ENCODE measurements at regions not wholly inside any gene's neighbourhood (a gene's known extent, or its start where the extent isn't known, plus 50 kb on each side); places are given as distances from the start of the nearest gene placed in this dataset.

GRCh38 chr12:74381958-74382357, 155.7 kb upstream of the ATXN7L3B start:
- Histone ChIP-seq H3K4me1 (ENCODE audit: control insufficient read depth in 4 of 4, insufficient read depth in 4 of 4, low read length in 3 of 4) (no peaks in the 10 kb centered on the region), H3K4me3 (ENCODE audit: low read depth in 1 of 3, low read length in 3 of 3) (no peak overlapping the region), H3K27me3 (ENCODE audit: control insufficient read depth in 4 of 4, insufficient read depth in 4 of 4, low read length in 3 of 4) (no peaks in the 10 kb centered on the region), H3K9me3 (ENCODE audit: control insufficient read depth in 4 of 4, low read length in 3 of 4) (peaks cover 0 to 2% (median 0%) of the 10 kb centered on the region in 4 donors), H3K27ac (ENCODE audit: low read depth in 1 of 2, low read length in 2 of 2) (no peak overlapping the region), H3K9ac (ENCODE audit: low read depth in 1 of 2, low read length in 2 of 2) (no peak overlapping the region), H3K36me3 (ENCODE audit: control insufficient read depth in 4 of 4, insufficient read depth in 3 of 4, low read depth in 1 of 4, low read length in 3 of 4) (no peaks in the 10 kb centered on the region)
- DNase-seq (ENCODE audit: low spot score): no peak
- WGBS: 64% methylated on average over 2 of the region's 2 CpGs
- TF ChIP-seq JUND (IDR thresholded peaks at IDR 0.05): no peak
- no peak for TF ChIP-seq HNF4A (conservative IDR thresholded peaks at IDR 0.05)
- no peak for TF ChIP-seq HNF4G (IDR thresholded peaks at IDR 0.05)
- no peak for TF ChIP-seq SP1 (IDR thresholded peaks at IDR 0.05)
- no peak for TF ChIP-seq MAX (IDR thresholded peaks at IDR 0.05)
- no peak for TF ChIP-seq EGR1 (IDR thresholded peaks at IDR 0.05; ENCODE audit: low read depth in 2 of 2)

GRCh38 chr12:74382983-74383382, 154.7 kb upstream of the ATXN7L3B start:
- Histone ChIP-seq H3K9ac (ENCODE audit: low read depth in 1 of 2, low read length in 2 of 2) (no peak overlapping the region), H3K27me3 (ENCODE audit: control insufficient read depth in 4 of 4, insufficient read depth in 4 of 4, low read length in 3 of 4) (no peaks in the 10 kb centered on the region), H3K4me1 (ENCODE audit: control insufficient read depth in 4 of 4, insufficient read depth in 4 of 4, low read length in 3 of 4) (no peaks in the 10 kb centered on the region), H3K9me3 (ENCODE audit: control insufficient read depth in 4 of 4, low read length in 3 of 4) (peaks cover 0 to 2% (median 0%) of the 10 kb centered on the region in 4 donors), H3K27ac (ENCODE audit: low read depth in 1 of 2, low read length in 2 of 2) (no peak overlapping the region), H3K4me3 (ENCODE audit: low read depth in 1 of 3, low read length in 3 of 3) (no peak overlapping the region), H3K36me3 (ENCODE audit: control insufficient read depth in 4 of 4, insufficient read depth in 3 of 4, low read depth in 1 of 4, low read length in 3 of 4) (no peaks in the 10 kb centered on the region)
- TF ChIP-seq HNF4A (conservative IDR thresholded peaks at IDR 0.05) (no peak), GABPA (IDR thresholded peaks at IDR 0.05 in 1 of 2, conservative IDR thresholded peaks at IDR 0.05 in 1 of 2) (no peak), REST (IDR thresholded peaks at IDR 0.05) (no peak), TAF1 (conservative IDR thresholded peaks at IDR 0.05) (no peak), RAD21 (IDR thresholded peaks at IDR 0.05) (no peak), MAX (IDR thresholded peaks at IDR 0.05) (no peak), ZBTB33 (IDR thresholded peaks at IDR 0.05) (no peak), JUND (IDR thresholded peaks at IDR 0.05) (no peak), EGR1 (IDR thresholded peaks at IDR 0.05; ENCODE audit: low read depth in 2 of 2) (no peak), CTCF (IDR thresholded peaks at IDR 0.05; ENCODE audit: low read depth, low read length, missing input control) (no peak), FOXA1 (IDR thresholded peaks at IDR 0.05) (no peak), SP1 (IDR thresholded peaks at IDR 0.05) (no peak), HNF4G (IDR thresholded peaks at IDR 0.05) (no peak), NR2F2 (IDR thresholded peaks at IDR 0.05) (no peak), YY1 (IDR thresholded peaks at IDR 0.05) (no peak), FOXA2 (IDR thresholded peaks at IDR 0.05) (no peak), ATF3 (IDR thresholded peaks at IDR 0.05) (no peak), RXRA (IDR thresholded peaks at IDR 0.05) (no peak)
- no peak for DNase-seq (ENCODE audit: low spot score)
